HG02759 (cell line): ENCODE measurements at regions not wholly inside any gene's neighbourhood (a gene's known extent, or its start where the extent isn't known, plus 50 kb on each side); places are given as distances from the start of the nearest gene placed in this dataset.
"Not testable (repeated sequence)": the region's sequence is repeated elsewhere in the genome, so short reads cannot be mapped to it uniquely, and the experiment has no call there.

Experiments used
- ATAC-seq: cut with Tn5 transposase; IDR thresholded peaks from one replicate; pipeline ENCODE4 v1.9.1; 2021; ENCODE audit warnings: mild to moderate bottlenecking, moderate library complexity; ENCODE audit not compliant: unreplicated experiment

DNA sequence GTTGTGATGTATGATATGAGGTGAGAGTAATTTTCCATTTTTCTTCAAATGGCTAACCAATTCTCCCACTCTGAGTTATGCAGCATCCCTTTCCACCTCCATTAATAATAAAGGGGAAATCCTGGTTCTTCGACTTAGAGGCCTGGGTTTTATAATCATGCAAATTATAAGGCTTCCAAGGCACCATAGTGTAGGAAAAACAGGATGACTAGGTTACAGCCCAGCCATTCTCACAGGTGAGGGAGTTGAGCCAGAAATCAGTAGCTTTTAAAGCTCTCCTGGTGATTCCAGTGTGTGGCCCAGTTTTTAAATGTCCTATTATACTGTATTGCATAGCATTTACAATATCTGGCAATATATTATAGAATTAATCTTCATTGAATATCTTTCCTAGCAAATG, 203.1 kb downstream of the ARHGEF9 start:
- ATAC-seq: no peak

DNA sequence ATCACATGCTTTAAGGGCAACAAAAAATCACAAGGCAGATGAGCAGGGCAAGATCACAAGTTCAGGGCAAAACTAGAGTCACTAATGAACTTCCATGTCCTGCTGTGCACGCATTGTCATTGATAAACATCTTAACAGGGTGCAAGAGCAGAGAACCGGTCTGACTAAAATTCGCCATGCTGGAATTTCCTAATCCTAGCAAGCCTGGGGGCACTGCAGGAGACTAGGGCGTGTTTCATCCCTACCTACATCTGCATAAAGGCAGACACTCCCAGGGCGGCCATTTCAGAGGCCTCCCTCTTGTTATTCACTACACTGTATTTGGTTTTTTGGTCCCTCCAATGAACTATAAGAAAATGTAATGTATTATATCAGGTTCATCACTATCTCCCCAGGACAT, 203.6 kb downstream of the ARHGEF9 start:
- no peak for ATAC-seq

DNA sequence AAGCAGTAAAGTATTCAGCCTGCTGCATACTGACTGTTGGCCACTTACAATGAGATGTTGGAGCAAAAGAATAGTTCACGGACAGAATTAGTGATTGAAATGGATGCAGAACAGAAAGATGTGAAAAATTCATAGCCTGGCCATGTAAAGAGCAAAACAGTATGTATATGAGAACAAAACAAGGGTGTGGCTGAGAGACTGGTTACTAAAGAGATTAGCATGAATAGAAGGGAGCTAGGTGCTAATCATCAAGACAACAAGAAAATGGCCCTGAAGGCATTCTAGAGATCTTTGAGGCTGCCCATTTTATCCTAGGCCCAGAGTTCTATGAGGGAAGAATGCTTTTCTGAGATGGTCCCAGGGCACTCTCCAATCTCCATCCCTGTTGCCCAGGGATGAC, 208.5 kb downstream of the ARHGEF9 start:
- no peak for ATAC-seq

DNA sequence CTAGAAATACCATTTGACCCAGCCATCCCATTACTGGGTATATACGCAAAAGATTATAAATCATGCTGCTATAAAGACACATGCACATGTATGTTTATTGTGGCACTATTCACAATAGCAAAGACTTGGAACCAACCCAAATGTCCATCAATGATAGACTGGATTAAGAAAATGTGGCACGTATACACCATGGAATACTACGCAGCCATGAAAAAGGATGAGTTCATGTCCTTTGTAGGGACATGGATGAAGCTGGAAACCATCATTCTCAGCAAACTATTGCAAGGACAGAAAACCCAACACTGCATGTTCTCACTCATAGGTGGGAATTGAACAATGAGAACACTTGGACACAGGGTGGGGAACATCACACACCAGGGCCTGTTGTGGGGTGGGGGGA, 209.3 kb downstream of the ARHGEF9 start:
- ATAC-seq: not testable (repeated sequence)

DNA sequence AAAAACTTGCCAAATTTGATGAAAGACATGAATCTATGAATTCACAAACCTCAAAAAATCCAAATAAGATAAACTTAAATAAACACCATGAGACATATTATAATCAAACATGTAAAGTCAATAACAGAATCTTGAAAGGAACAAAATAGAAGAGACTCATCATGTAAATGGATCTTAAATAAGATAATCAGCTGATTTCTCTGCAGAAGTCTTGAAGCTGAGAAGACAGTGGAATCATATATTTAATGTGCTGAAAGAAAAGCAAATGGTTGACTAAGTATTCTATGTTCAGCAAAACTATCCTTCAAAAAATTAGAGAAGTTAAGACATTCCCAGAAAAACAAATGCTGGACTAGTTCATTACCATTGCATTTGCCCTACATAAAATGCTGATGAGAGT, 215.7 kb upstream of the SPIN4 start:
- ATAC-seq: no peak

DNA sequence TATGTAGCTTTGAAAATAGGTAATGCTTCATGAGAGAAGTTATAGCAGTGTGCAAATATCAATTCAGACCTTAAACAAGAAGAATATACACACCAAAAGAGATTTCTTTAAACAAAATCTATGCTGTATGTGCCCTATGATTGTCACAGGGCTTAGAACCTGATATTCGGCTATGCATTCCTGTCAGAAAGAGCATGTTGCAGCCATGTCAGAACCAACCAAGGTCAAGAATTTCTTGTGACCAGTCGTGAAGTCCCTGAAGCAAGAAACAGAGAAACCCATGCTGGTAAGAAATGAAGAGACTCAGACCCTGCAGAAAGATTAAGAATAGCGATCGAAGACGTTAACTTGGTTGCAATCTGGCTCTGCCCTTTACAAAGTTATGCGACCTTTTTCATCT, 210.3 kb upstream of the SPIN4 start:
- ATAC-seq: no peak

DNA sequence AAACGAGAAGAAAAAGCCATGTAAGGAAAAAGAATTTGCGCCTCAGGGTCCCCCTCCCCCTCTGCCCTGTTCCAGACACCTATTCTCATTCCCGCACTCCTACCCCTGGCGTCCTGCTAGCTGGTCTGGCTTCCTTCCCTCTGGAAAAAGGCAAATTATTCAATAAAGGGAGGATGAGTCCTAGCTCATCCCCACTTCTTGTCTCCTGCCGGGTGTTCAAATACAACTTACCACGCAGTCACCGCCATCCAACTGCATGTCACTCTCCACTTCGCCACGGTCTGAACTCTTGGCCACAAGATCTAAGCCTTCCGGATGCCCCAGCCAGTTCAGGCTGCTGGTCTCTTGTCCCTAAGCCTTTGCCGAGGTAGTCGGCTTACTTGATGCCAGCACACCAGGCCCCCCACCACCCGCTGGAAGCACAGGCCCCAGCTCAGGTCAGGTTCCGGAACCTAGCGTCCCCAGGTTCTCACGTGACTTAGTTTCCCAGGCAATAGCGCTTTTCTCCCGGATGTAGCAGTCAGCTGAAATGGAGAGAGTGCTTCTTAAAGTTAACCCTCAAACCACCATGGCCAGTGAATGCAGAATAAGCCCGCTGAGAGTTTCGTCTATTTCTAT, 209.6 kb upstream of the SPIN4 start:
- ATAC-seq: peak; percentile 100

DNA sequence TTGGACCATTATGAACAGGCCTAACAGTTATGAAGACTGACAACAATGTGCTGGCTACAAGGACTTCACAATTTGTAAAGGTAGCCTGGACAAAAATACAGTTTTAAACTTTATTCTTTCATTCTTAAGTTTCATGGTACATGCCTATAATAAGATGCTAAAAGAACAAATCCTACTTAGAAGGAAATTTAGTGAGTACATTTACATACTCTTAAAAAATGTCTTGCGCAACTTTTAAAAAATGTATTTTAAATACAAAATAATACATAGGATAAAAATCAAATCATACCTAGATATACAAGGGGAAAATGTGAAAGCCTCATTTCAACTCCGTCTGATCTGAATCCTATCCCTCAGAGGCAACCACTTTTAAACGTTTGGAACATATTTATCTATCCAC, 200.7 kb upstream of the SPIN4 start:
- no peak for ATAC-seq

DNA sequence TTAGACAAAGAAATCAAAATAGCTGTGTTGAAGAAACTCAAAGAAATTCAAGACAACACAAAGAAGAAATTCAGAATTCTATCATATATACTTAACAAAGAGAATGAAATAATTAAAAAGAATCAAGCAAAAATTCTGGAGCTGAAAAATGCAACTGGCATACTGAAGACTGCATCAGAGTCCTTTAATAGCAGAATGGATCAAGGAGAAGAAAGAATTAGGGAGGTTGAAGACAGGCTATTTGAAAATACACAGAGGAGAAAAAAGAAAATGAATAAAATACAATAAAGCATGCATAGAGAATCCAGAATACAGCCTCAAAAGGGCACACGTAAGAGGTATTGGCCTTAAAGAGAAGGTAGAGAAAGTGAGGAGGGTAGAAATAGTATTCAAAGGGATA, 179.5 kb upstream of the SPIN4 start:
- no peak for ATAC-seq

DNA sequence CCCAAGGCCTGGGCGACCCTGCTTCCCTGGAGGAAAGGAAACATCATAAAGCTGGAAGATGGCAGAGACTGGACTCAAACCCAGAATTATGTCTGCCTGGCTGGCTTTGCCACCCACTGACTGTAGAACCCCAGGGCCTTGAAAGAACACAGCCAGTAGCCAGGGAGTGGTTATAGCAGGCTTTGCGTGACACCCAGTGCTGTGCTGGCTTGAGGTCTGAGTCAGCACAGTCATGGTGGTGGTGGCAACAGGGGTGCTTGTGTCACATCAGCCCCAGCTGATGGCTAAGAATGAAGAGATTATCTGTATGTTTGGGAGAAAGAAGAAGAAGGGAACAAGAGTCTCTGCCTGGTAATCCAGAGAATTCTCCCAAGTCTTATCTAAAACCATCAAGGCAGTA, 178.8 kb upstream of the SPIN4 start:
- ATAC-seq: no peak

DNA sequence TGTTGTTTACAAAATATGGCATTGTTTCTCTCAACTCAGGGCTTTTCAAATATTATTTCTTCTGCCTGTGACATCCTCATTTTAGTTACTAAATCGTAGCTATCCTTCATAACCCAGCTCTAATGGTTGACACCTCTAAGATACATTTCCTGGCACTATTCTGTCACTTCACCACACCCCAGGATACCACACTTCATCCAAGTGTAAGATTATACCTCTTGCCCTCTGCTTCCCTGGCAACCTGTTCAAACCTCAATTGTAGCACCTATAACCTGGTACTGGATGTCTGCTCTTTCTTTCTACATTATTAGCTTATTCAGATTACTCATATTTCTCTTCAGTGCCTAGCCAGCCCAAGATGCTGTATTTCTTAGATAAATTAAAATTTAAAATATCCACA, 175.7 kb upstream of the SPIN4 start:
- no peak for ATAC-seq

DNA sequence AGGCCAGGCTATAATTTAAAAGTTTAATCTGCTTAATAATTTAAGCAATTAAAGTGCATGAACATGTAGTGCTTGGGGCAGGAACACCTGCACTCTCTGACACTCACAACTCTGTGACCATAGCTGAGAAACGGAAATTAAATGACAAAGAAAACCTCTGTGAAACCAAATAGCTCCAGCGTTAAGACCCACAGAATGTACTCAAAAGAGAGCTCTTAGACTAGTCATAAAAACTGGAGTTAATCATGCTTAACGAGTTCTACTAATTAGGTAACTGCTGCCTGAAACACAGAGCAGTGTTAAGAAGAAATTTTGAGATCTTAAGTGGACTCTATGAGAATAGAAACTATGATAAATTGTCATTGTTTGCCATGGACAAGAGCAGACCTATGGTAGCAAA, 174.4 kb upstream of the SPIN4 start:
- no peak for ATAC-seq

DNA sequence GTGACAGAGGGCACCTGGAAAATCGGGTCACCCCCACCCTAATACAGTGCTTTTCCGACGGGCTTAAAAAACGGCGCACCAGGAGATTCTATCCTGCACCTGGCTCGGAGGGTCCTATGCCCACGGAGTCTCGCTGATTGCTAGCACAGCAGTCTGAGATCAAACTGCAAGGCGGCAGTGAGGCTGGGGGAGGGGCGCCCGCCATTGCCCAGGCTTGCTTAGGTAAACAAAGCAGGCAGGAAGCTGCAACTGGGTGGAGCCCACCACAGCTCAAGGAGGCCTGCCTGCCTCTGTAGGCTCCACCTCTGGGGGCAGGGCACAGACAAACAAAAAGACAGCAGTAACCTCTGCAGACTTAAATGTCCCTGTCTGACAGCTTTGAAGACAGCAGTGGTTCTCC, 168.2 kb upstream of the SPIN4 start:
- ATAC-seq: not testable (repeated sequence)

DNA sequence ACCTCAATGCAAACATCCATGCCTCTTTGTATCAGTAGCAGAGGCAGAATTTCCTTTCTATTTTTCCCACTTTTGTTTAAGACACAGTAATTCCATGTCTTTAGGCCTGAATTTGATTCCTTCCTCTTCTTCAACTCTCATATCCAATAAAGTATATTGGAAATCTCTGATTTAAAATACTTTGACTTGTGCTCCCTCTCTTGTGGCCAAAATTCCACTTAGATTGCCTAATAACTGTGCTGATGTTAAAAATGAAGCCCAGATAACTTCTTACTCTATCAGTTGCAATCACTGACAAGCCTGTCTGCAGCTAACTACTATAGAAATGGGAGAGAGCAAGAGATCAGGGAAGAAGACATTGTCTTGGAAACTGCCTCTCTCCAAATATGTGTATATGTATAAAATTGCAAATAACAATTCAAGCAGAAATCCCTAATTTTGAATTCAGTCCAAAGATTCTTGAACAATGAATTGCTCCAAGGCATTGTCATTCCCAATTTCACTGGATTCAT, 163.5 kb upstream of the SPIN4 start:
- ATAC-seq: no peak

DNA sequence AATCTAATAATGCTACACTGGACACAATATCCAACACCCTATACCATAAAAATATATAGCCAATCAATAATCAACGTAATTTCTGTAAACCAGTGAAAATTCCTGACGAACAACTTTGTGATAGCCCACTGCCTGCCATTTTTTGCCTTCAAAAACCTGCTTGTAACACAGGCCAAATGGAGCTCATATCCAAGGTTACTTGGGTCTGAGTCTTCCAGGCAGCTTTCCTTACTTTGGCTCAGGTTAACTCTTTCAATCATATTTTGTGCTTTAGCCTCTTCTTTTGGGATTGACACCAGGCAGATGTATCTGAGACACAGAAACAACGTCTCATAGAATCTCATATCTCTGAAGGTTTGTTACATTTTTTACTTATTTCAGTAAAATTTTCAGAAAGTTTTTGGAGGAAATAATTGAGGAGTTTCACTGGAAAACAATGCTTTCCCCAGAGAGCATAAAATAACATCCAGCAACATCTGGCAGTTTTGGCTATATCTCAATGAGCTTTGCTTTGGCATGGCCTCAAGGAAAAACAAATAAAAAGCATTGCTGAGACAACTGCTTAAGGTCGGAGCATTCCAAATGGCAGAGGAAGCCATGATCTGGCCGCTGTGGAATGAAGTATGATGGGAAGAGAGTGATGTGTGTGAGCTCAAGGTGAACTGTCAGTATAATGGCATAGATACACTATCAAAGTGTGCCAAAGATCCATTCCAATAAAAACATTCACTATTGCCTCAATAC, 162.9 kb upstream of the SPIN4 start:
- no peak for ATAC-seq

DNA sequence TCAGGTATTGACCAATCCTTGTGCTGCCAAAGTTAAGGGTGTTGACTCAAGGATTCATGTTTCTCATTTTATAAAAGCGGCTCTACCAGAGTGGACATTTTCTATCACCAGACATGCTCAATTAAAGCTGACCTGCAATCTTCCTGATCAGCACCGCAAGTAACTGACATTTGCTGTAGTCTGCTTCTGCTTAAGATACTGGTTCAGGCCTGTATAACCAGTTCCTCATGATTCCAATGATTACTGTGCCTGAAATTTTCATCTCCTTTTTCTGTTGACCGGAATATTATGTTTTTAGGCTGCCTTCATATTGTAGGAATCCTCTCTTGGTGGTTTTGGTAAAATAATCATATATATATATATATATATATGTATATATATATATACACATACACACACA, 160.2 kb upstream of the SPIN4 start:
- ATAC-seq: no peak

DNA sequence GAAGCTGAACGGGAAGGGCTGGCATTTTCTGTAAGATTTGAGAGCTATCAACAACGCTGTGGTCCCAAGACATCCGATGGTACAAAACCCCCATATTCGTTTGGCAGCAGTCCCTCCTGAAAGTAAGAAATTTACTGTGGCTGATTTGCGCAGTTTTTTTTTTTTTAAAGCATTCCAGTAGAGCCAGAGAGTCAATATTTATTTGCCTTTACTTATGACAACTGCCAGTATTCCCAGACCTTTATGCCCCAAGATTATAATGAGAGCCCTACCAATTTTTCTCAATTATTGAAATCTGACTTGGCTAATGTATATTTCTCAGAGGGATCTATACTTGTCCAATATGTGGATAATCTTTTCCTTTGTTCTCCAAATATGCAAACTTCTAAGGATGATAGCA, 157.5 kb upstream of the SPIN4 start:
- ATAC-seq: no peak

DNA sequence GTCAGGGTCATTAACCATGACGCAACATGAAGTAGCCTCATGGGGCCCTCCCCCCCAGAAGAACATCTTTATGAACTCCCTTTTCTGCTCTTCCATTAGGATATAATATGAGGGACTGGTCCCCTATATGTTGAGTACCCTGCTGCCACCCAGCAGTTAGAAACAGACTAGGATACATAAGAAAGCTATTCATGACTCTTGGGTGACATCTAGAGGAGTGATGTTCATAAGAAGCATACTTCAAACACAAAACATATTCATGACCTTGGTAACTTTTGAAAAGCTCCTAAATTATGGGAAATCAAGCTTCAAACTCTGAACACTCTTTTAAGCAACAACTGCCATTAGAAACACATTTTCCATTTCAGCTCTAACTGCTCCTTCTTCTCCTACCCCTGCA, 155.2 kb upstream of the SPIN4 start:
- peak; percentile 47 for ATAC-seq

DNA sequence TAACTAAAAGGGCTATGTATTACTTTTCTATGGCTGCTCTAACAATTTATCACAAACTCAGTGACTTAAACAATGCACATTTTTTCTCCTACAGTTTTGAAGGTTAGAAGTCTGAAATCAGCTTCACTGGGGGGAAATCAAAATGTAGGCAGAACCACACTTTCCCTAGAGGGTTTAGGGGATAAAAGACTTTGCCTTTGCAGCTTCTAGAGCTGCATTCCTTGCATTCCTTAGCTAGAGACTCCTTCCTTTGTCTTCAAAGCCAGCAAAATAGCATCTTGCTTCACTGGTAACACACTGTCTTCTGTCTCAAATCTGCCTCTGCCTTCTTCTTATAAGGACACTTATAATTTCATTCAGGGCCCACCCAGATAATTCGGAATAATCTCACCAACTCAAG, 152.4 kb upstream of the SPIN4 start:
- ATAC-seq: no peak

DNA sequence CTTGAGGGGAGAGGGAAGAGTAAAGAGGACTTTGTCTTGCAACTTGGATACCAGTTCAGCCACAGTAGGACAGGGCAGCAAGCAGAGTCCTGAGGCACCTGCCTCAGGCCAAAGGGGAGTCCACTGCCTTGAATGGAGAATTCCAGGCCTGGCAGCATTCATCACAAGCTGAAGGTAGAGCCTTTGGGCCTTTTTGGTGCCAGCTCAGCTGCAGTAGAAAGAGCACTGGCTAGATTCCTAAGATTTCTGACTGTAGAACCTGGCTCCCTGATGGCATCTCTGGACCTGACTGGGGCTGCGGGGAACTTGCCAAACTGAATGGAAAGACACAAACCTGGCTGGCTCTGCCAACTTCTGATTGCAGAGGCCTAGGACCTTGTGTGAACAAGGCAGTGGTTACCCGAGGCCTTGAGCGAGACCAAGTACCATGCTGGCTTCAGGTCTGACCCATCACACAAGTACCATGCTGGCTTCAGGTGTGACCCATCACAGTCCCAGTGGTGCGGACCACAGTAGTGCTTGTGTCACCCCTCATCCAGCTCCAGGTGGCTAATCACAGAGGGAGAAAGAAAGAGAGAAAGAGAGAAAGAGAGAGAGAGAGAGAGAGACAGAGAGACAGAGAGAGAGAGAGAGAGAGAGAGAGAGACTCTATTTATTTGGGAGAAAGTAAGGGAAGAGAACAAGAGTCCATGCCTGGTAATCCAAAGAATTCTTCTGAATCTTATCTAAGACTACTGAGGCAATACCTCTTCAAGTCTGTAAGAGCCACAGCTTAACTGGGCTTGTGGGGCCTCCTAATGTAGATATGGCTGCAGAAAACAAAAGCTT, 137.6 kb upstream of the SPIN4 start:
- no peak for ATAC-seq

DNA sequence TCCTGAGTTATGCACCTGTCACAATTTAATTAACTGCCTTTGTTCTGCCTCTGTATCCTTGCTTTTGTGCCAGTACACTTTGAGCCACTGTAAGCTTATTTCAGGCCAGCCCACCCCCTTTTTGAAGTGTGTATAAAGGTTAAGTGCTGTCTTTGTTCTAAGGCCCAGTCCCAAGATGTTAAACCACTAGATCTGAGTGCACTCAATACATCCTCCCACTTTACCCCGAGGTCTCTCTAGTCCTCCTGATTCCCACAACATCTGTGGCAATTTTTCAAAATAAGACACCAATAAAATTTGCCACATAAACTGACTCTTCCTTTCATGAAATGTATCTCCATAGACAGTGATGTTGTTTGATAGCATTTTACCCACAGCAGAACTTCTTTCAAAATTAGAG, 124.1 kb upstream of the SPIN4 start:
- ATAC-seq: no peak

DNA sequence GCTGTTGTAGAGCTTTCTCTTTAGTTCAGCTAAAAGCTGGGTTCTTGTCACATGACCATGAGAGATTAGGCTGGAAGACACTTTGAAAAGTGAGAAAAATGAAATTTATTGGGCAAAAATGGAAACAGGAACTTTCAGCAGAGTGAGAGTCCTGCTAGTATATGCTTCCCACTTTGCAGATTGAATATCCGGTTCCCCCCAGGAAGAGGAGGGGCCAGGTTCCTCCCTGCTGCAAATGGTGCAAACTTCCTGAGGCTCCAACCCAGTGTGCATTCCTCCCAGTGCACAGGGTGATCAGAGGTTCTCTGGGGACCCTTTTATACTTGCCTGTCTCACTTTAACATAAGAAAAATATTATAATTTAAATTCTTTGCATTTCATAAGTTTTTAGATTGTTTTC, 119.9 kb upstream of the SPIN4 start:
- no peak for ATAC-seq
